A549 (cell line): ENCODE measurements at regions not wholly inside any gene's neighbourhood (a gene's known extent, or its start where the extent isn't known, plus 50 kb on each side); places are given as distances from the start of the nearest gene placed in this dataset.

ENCODE experiments used
- ATAC-seq, 2 experiments: fragments of 200-7000 bp in 1 of 2; fragments of >200 bp in 1 of 2; cut with Nextera tagmentation in 1 of 2; cut with Tn5 transposase in 1 of 2; 3 replicates each; pipeline versions ENCODE4 v1.8.0 to v1.9.1; 2018 to 2020; ENCODE audit warnings: mild to moderate bottlenecking in 1 of 2, moderate library complexity in 1 of 2
- CTCF ChIA-PET: fragments of 300-600 bp; sonication (Branson Sonifier 250); formaldehyde crosslinking; extraction: SDS; loops from one replicate; lab custom pipeline; 2021; ENCODE audit warnings: antibody characterized with exemption, inconsistent platforms; lab: Yijun Ruan, JAX
- POLR2A ChIA-PET: fragments of 350-600 bp; formaldehyde crosslinking; extraction: SDS; loops from one replicate; lab custom pipeline; 2021; ENCODE audit warnings: antibody characterized with exemption, inconsistent platforms; lab: Yijun Ruan, JAX
- DNase-seq, 2 experiments: peaks; one replicate each; pipeline versions ENCODE4 v3.0.0 to v3.0.0-alpha.2; 2011 to 2016; ENCODE audit warnings: low read depth in 1 of 2, low spot score in 1 of 2
- FAIRE-seq: peaks from 2 replicates; lab custom pipeline; 2011; peaks lifted over from hg19 to GRCh38; lab: Jason Lieb, UNC
- H3K27ac ChIP-seq, 2 experiments: fragments of >200 bp; sonication (Bioruptor Twin); formaldehyde crosslinking; 3 replicates each; pipeline ENCODE4 v1.5.1; 2016 to 2017
- H3K4me1 ChIP-seq: fragments of >200 bp; sonication (Bioruptor Twin); formaldehyde crosslinking; 3 replicates; pipeline ENCODE4 v1.6.1; 2016
- H3K4me2 ChIP-seq: fragments of >200 bp; sonication (Bioruptor Twin); formaldehyde crosslinking; 3 replicates; pipeline ENCODE4 v1.6.1; 2016
- H3K4me3 ChIP-seq: fragments of >200 bp; sonication (Bioruptor Twin); formaldehyde crosslinking; 3 replicates; pipeline ENCODE4 v1.5.1; 2016
- H3K9me3 ChIP-seq: fragments of >200 bp; sonication (Bioruptor Twin); formaldehyde crosslinking; 3 replicates; pipeline ENCODE4 v1.6.1; 2016
- ATOH8 ChIP-seq: fragments of 250-450 bp; sonication (Bioruptor Pico); IDR thresholded peaks from 2 replicates; pipeline ENCODE4 v1.5.0; 2020; ENCODE audit warnings: low read depth, mild to moderate bottlenecking, moderate library complexity
- BCL3 ChIP-seq: fragments of >200 bp; sonication (Bioruptor Twin); formaldehyde crosslinking; IDR thresholded peaks from 3 replicates; pipeline ENCODE4 v1.6.1; 2016
- CHD2 ChIP-seq: fragments of 150-350 bp; IDR thresholded peaks from 2 replicates; pipeline ENCODE4 v1.6.1; 2014; ENCODE audit warnings: low read length; ENCODE audit not compliant: partially characterized antibody
- CHD4 ChIP-seq: fragments of 200-600 bp; sonication (generic); IDR thresholded peaks from 2 replicates; pipeline ENCODE4 v1.6.1; 2016; ENCODE audit warnings: antibody characterized with exemption, mild to moderate bottlenecking, borderline replicate concordance
- CTCF ChIP-seq: fragments of >200 bp; sonication (Bioruptor Twin); formaldehyde crosslinking; IDR thresholded peaks from 3 replicates; pipeline ENCODE4 v1.5.1; 2016
- EHF ChIP-seq: fragments of 250-450 bp; sonication (Bioruptor Pico); IDR thresholded peaks from 2 replicates; pipeline ENCODE4 v1.5.0; 2020; ENCODE audit warnings: mild to moderate bottlenecking
- ESRRA ChIP-seq: fragments of 150-350 bp; IDR thresholded peaks from 2 replicates; pipeline ENCODE4 v1.6.1; 2014; ENCODE audit warnings: mild to moderate bottlenecking, low read length, borderline replicate concordance
- FOSB ChIP-seq: fragments of 250-450 bp; sonication (Bioruptor Pico); IDR thresholded peaks from 2 replicates; pipeline ENCODE4 v1.5.0; 2020; ENCODE audit warnings: mild to moderate bottlenecking, moderate library complexity
- FOSL2 ChIP-seq, 2 experiments: fragments of 450-650 bp in 1 of 2; fragments of >200 bp in 1 of 2; sonication (Bioruptor Twin) in 1 of 2; formaldehyde crosslinking; IDR thresholded peaks; 2 replicates each; pipeline versions ENCODE4 v1.5.0 to v1.6.1; 2016 to 2020; ENCODE audit warnings: mild to moderate bottlenecking in 1 of 2, moderate library complexity in 1 of 2
- FOXS1 ChIP-seq: fragments of 250-450 bp; sonication (Bioruptor Pico); IDR thresholded peaks from 2 replicates; pipeline ENCODE4 v1.5.0; 2020; ENCODE audit warnings: mild to moderate bottlenecking, moderate library complexity
- HOXB5 ChIP-seq: fragments of 250-450 bp; sonication (Bioruptor Pico); IDR thresholded peaks from 2 replicates; pipeline ENCODE4 v1.5.0; 2020; ENCODE audit warnings: mild to moderate bottlenecking, moderate library complexity
- JUN ChIP-seq, 2 experiments: fragments of >200 bp; sonication (Bioruptor Twin); formaldehyde crosslinking; IDR thresholded peaks; 2 replicates in 1 of 2; 3 replicates in 1 of 2; pipeline ENCODE4 v1.6.1; 2016 to 2017
- KDM1A ChIP-seq: fragments of 200-600 bp; sonication (generic); IDR thresholded peaks from 2 replicates; pipeline ENCODE4 v1.6.1; 2016; ENCODE audit warnings: low read depth, mild to moderate bottlenecking
- MAFK ChIP-seq: fragments of 450-650 bp; IDR thresholded peaks from 2 replicates; pipeline ENCODE4 v1.6.1; 2014; ENCODE audit not compliant: partially characterized antibody
- MAZ ChIP-seq: fragments of 150-350 bp; IDR thresholded peaks from 2 replicates; pipeline ENCODE4 v1.6.1; 2014; ENCODE audit warnings: antibody characterized with exemption, low read depth, low read length, borderline replicate concordance
- MYC ChIP-seq: IDR thresholded peaks from 2 replicates; pipeline ENCODE4 v1.6.1; 2012; ENCODE audit warnings: mild to moderate bottlenecking, inconsistent platforms, low read length, improper control_type of control experiment, borderline replicate concordance
- NFE2L2 ChIP-seq: fragments of 150-350 bp; conservative IDR thresholded peaks from 2 replicates; pipeline ENCODE4 v1.6.1; 2014; ENCODE audit warnings: low read length
- NR3C1 ChIP-seq: fragments of >200 bp; sonication (Bioruptor Twin); formaldehyde crosslinking; IDR thresholded peaks from 3 replicates; pipeline ENCODE4 v1.6.1; 2017
- POLR2A ChIP-seq: IDR thresholded peaks from 2 replicates; pipeline ENCODE4 v1.6.1; 2012; ENCODE audit warnings: mild to moderate bottlenecking, low read length
- POLR2AphosphoS2 ChIP-seq: conservative IDR thresholded peaks from 2 replicates; pipeline ENCODE4 v1.6.1; 2012; ENCODE audit warnings: low read length, improper control_type of control experiment, inconsistent platforms
- RARB ChIP-seq: fragments of 250-450 bp; sonication (Bioruptor Pico); IDR thresholded peaks from 2 replicates; pipeline ENCODE4 v1.8.0; 2021; ENCODE audit warnings: mild to moderate bottlenecking, moderate library complexity
- RCOR1 ChIP-seq: fragments of 150-350 bp; IDR thresholded peaks from 2 replicates; pipeline ENCODE4 v1.6.1; 2014; ENCODE audit warnings: antibody characterized with exemption, low read length, low read depth
- RFX5 ChIP-seq: fragments of 450-650 bp; IDR thresholded peaks from 2 replicates; pipeline ENCODE4 v1.7.1; 2014; ENCODE audit warnings: antibody characterized with exemption, mild to moderate bottlenecking, moderate library complexity
- RNF2 ChIP-seq: fragments of 200-600 bp; sonication (generic); IDR thresholded peaks from 2 replicates; pipeline ENCODE4 v1.6.1; 2016; ENCODE audit warnings: low read depth, mild to moderate bottlenecking, antibody characterized with exemption, moderate library complexity, borderline replicate concordance
- SMC3 ChIP-seq: fragments of >200 bp; sonication (Bioruptor Twin); formaldehyde crosslinking; IDR thresholded peaks from 3 replicates; pipeline ENCODE4 v1.6.1; 2018; ENCODE audit warnings: inconsistent platforms
- TFCP2L1 ChIP-seq: fragments of 250-450 bp; sonication (Bioruptor Pico); IDR thresholded peaks from 2 replicates; pipeline ENCODE4 v1.5.0; 2021; ENCODE audit warnings: mild to moderate bottlenecking
- TP53 ChIP-seq: fragments of 250-450 bp; sonication (Bioruptor Pico); IDR thresholded peaks from 2 replicates; pipeline ENCODE4 v1.5.0; 2021; ENCODE audit warnings: mild to moderate bottlenecking, moderate library complexity
- USF2 ChIP-seq: fragments of 450-650 bp; IDR thresholded peaks from 2 replicates; pipeline ENCODE4 v1.6.1; 2014; ENCODE audit warnings: antibody characterized with exemption
- ZC3H11A ChIP-seq: fragments of 450-650 bp; IDR thresholded peaks from 2 replicates; pipeline ENCODE4 v1.6.1; 2014; ENCODE audit warnings: antibody characterized with exemption, mild to moderate bottlenecking
- ZFP36 ChIP-seq: fragments of 450-650 bp; IDR thresholded peaks from 2 replicates; pipeline ENCODE4 v1.6.1; 2014; ENCODE audit warnings: borderline replicate concordance; ENCODE audit not compliant: partially characterized antibody
- ZSCAN20 ChIP-seq: fragments of 250-450 bp; sonication (Bioruptor Pico); IDR thresholded peaks from 2 replicates; pipeline ENCODE4 v1.8.0; 2022; ENCODE audit warnings: mild to moderate bottlenecking, moderate library complexity
- WGBS: methylation state at CpG from one replicate; pipeline ENCODE4 v1.1.6; 2017; ENCODE audit errors: missing lambda C conversion rate; 5-methylcytosine and 5-hydroxymethylcytosine counted together

GRCh38 chr2:609881-610280, 67.3 kb downstream of the TMEM18 start:
- no peak overlapping the region for H3K4me2 ChIP-seq
- FAIRE-seq (no peak), ATAC-seq (no peak), DNase-seq (no peak)
- POLR2A ChIA-PET: no interaction called here
- CTCF ChIA-PET: no interaction called here
- WGBS: 26% methylated on average over 8 of the region's 8 CpGs
- no peaks in the 10 kb centered on the region for H3K4me1 ChIP-seq
- no peak for TF ChIP-seq POLR2A
- TF ChIP-seq FOXS1 (CRISPR knock-in tag): no peak
- no peak for TF ChIP-seq TFCP2L1 (CRISPR knock-in tag)
- TF ChIP-seq ESRRA: no peak
- TF ChIP-seq MAFK: no peak
- TF ChIP-seq ZFP36: no peak
- no peak for TF ChIP-seq RFX5
- no peak for TF ChIP-seq FOSB (CRISPR knock-in tag)
- TF ChIP-seq NFE2L2: no peak
- no peak for TF ChIP-seq CHD2
- no peak for TF ChIP-seq MAZ
- TF ChIP-seq ATOH8: no peak
- no peak for TF ChIP-seq EHF (CRISPR knock-in tag)
- no peak for TF ChIP-seq MYC
- no peak for TF ChIP-seq FOSL2 (IDR thresholded peaks at IDR 0.05)
- TF ChIP-seq FOSL2 (CRISPR knock-in tag; IDR thresholded peaks at IDR 0.05): no peak
- TF ChIP-seq KDM1A: no peak
- no peak for TF ChIP-seq SMC3
- no peak for TF ChIP-seq TP53 (CRISPR knock-in tag)
- no peak overlapping the region for H3K4me3 ChIP-seq
- no peak overlapping the region for H3K27ac ChIP-seq
- peaks cover 14% of the 10 kb centered on the region; the same call in 2 of the 3 replicates for H3K9me3 ChIP-seq

- FAIRE-seq (no peak), DNase-seq (no peak), ATAC-seq (no peak)
- WGBS: 70% methylated on average over 10 of the region's 10 CpGs
- H3K4me1 ChIP-seq: no peaks in the 10 kb centered on the region
- no peak overlapping the region for H3K4me2 ChIP-seq
- peaks cover 14% of the 10 kb centered on the region; the same call in 2 of the 3 replicates for H3K9me3 ChIP-seq
- ChIA-PET CTCF (no interaction called here), POLR2A (no interaction called here)
- H3K27ac ChIP-seq: no peak overlapping the region
- TF ChIP-seq TP53 (CRISPR knock-in tag) (no peak), USF2 (no peak), RCOR1 (no peak), MAFK (no peak), POLR2AphosphoS2 (no peak), NFE2L2 (no peak), RARB (CRISPR knock-in tag) (no peak), ZC3H11A (no peak), ZSCAN20 (CRISPR knock-in tag) (no peak), RNF2 (no peak), BCL3 (no peak), CTCF (no peak), EHF (CRISPR knock-in tag) (no peak), HOXB5 (CRISPR knock-in tag) (no peak), NR3C1 (no peak), CHD4 (no peak), JUN (IDR thresholded peaks at IDR 0.05) (no peak), MAZ (no peak), KDM1A (no peak)
- no peak overlapping the region for H3K4me3 ChIP-seq
These were observed 67.8 kb downstream of the TMEM18 start for GRCh38 chr2:609449-609848.
